ENCODE measurements at regions not wholly inside any gene's neighbourhood (a gene's known extent, or its start where the extent isn't known, plus 50 kb on each side); places are given as distances from the start of the nearest gene placed in this dataset.

GRCh38 chr1:201599548-201599947 is 60.6 kb downstream of the NAV1 start:
- no peak for TF ChIP-seq POLR2A (IDR thresholded peaks at IDR 0.05)
- no peak for TF ChIP-seq CTCF (IDR thresholded peaks at IDR 0.05)
